ENCODE measurements at regions not wholly inside any gene's neighbourhood (a gene's known extent, or its start where the extent isn't known, plus 50 kb on each side); places are given as distances from the start of the nearest gene placed in this dataset.

DNA sequence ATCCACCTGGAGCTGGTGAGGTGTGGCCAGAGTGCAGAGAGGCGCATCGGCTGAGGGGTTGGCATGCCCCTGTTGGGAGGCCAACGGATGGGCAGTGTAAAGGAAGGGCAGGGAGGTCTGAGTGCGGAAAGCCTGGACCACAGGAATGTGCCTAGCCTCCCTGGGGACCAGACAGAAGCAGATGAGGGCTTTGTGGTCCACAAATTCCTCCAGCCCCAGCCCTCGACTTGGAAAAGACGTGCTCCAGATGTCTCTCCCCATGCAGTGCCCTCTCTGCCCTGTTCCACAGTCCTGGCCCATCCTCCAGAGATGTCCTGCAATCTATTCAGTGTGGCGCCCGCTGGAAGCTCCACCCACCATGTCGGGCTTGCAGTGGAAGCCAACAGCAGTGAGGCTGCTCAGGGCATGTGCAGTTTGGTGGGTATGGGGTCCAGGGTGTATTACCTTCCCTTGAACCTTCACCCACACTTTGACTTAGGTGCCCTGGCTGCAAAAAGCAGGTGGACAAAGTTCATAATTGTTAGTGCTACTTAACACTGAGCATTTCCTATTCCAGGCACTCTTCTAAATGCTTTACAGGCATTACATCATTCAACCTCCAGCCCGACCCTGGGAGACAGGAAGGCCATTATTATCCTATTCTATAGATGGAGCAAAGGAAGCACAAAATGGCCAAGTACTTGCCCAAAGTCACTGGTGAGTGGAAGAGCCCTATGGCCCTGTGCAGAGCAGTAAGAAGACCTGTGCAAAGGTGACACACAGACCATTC lies 120.2 kb upstream of the SLC25A48 start:
- Histone ChIP-seq H3K9me3 (ENCODE audit: insufficient read depth, low read length) (no peaks in the 10 kb centered on the region), H3K36me3 (ENCODE audit: insufficient read depth, insufficient read length, low read length) (no peaks in the 10 kb centered on the region), H3K4me3 (ENCODE audit: insufficient read length, low read depth) (no peak overlapping the region), H3K9ac (ENCODE audit: insufficient read length, low read depth) (no peak overlapping the region), H3K27me3 (ENCODE audit: insufficient read depth, insufficient read length) (no peaks in the 10 kb centered on the region), H3K4me1 (ENCODE audit: insufficient read depth, insufficient read length) (no peaks in the 10 kb centered on the region)
- no peak for DNase-seq (ENCODE audit: low read depth, low spot score)
- TF ChIP-seq YY1 (IDR thresholded peaks at IDR 0.05; ENCODE audit: insufficient read depth, insufficient read length), result no peak
- no peak for TF ChIP-seq SUZ12 (IDR thresholded peaks at IDR 0.05; ENCODE audit: extremely low read depth, insufficient read depth, insufficient read length)
- no peak for TF ChIP-seq ZNF274 (IDR thresholded peaks at IDR 0.05; ENCODE audit: low read depth, low read length)

DNA sequence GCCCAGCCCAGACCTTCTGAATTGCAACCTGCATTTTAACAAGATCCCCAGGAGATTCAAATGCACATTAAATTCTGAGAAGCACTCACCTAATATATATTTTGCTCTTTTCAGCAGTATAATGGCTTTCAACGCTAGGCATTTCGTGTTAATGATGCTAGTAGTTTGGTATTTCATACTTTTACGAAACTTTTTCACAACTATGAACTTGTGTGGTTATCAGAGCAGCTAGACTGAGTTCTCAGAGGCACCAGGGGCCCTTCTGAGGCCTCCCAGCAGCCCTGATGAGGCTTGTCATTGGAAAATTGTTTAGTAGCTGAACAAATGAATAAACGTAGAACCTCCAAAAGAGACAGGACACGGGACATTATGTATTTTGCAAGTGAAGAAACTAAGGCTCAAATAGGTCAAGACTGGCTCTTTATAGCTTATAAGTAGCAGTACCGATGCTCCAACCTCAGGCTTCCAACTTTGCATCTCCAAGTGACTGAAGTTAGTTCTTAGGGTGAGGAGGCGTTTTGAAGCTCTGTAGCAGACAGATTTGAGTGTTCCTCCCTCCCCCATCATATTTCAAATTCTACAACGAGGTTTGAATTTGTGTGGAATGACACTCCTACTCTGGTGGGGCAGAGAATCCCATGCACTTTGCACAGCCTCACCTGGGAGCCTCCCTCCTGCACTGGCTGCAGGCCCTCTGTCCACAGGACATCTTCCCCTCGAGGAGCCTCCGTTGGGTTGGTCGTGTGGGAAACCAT lies 121.1 kb upstream of the SLC25A48 start:
- H3K27me3 ChIP-seq (ENCODE audit: insufficient read depth, insufficient read length), result no peaks in the 10 kb centered on the region
- no peaks in the 10 kb centered on the region for H3K9me3 ChIP-seq (ENCODE audit: insufficient read depth, low read length)
- no peak overlapping the region for H3K9ac ChIP-seq (ENCODE audit: insufficient read length, low read depth)
- H3K36me3 ChIP-seq (ENCODE audit: insufficient read depth, insufficient read length, low read length), result no peaks in the 10 kb centered on the region
- TF ChIP-seq ZNF274 (IDR thresholded peaks at IDR 0.05; ENCODE audit: low read depth, low read length) (no peak), YY1 (IDR thresholded peaks at IDR 0.05; ENCODE audit: insufficient read depth, insufficient read length) (no peak), SUZ12 (IDR thresholded peaks at IDR 0.05; ENCODE audit: extremely low read depth, insufficient read depth, insufficient read length) (no peak)
- DNase-seq (ENCODE audit: low read depth, low spot score), result no peak
- H3K4me3 ChIP-seq (ENCODE audit: insufficient read length, low read depth), result no peak overlapping the region
- H3K4me1 ChIP-seq (ENCODE audit: insufficient read depth, insufficient read length), result no peaks in the 10 kb centered on the region

DNA sequence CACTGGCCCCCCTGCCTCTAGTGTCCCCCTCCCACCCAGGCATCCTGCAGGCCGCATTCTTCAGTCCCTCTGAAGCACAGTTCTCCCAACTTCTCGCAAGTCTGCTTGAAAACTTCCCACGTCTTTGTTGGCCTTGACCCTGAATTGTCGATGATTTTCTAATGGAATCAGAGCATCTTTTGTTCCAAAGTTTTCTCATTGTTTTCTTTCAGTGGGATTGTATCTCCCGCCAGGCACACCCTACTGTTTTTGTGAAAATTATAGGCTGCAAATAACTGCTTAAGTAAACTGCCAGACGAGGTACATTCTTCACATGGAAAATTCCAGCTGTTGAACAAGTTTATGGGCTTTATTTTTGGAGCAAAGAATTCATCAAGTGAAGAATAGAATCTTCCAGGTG lies 122.6 kb upstream of the SLC25A48 start:
- DNase-seq (ENCODE audit: low read depth, low spot score), result no peak
- Histone ChIP-seq H3K4me1 (ENCODE audit: insufficient read depth, insufficient read length) (no peaks in the 10 kb centered on the region), H3K27me3 (ENCODE audit: insufficient read depth, insufficient read length) (no peaks in the 10 kb centered on the region), H3K9ac (ENCODE audit: insufficient read length, low read depth) (no peak overlapping the region), H3K4me3 (ENCODE audit: insufficient read length, low read depth) (no peak overlapping the region), H3K36me3 (ENCODE audit: insufficient read depth, insufficient read length, low read length) (no peaks in the 10 kb centered on the region), H3K9me3 (ENCODE audit: insufficient read depth, low read length) (no peaks in the 10 kb centered on the region)
- TF ChIP-seq SUZ12 (IDR thresholded peaks at IDR 0.05; ENCODE audit: extremely low read depth, insufficient read depth, insufficient read length), result no peak
- TF ChIP-seq YY1 (IDR thresholded peaks at IDR 0.05; ENCODE audit: insufficient read depth, insufficient read length), result no peak
- TF ChIP-seq ZNF274 (IDR thresholded peaks at IDR 0.05; ENCODE audit: low read depth, low read length), result no peak

DNA sequence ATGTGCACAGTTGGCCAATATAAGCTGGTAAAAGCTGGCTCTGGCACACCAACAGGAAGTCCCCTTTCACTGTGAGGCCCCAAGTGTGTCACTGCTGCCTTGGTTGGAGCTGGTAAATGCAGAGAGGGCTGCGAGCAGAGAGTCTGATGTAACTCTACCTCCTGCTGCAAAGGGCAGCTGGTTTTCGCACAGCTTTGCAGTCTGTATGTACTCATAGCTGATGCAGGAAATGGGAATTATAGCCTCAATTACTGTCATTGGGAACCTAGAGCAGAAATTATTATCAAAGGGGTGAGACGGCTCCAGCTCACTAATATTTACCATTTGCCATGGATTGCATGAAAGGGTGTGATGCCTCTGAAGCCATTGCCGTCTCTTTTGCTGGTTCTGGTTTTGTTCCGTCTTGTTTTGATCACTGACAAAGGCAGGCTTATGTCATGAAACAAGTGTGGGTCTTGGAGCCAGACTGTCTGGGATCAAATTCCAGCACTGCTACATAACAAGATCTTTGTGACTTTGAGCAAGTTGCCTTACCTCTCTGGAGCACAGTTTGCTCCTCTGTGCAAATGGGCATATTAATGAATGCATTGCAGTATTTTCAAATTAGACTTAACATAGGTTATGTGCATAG lies 124.3 kb upstream of the SLC25A48 start:
- TF ChIP-seq ZNF274 (IDR thresholded peaks at IDR 0.05; ENCODE audit: low read depth, low read length) (no peak), YY1 (IDR thresholded peaks at IDR 0.05; ENCODE audit: insufficient read depth, insufficient read length) (no peak), SUZ12 (IDR thresholded peaks at IDR 0.05; ENCODE audit: extremely low read depth, insufficient read depth, insufficient read length) (no peak)
- no peaks in the 10 kb centered on the region for H3K9me3 ChIP-seq (ENCODE audit: insufficient read depth, low read length)
- no peak overlapping the region for H3K4me3 ChIP-seq (ENCODE audit: insufficient read length, low read depth)
- DNase-seq (ENCODE audit: low read depth, low spot score), result no peak
- no peaks in the 10 kb centered on the region for H3K36me3 ChIP-seq (ENCODE audit: insufficient read depth, insufficient read length, low read length)
- H3K27me3 ChIP-seq (ENCODE audit: insufficient read depth, insufficient read length), result no peaks in the 10 kb centered on the region
- H3K4me1 ChIP-seq (ENCODE audit: insufficient read depth, insufficient read length), result no peaks in the 10 kb centered on the region
- no peak overlapping the region for H3K9ac ChIP-seq (ENCODE audit: insufficient read length, low read depth)

GRCh38 chr5:135709208-135709575 lies 125.3 kb upstream of the SLC25A48 start:
- TF ChIP-seq ZNF274 (IDR thresholded peaks at IDR 0.05; ENCODE audit: low read depth, low read length) (no peak), YY1 (IDR thresholded peaks at IDR 0.05; ENCODE audit: insufficient read depth, insufficient read length) (no peak), SUZ12 (IDR thresholded peaks at IDR 0.05; ENCODE audit: extremely low read depth, insufficient read depth, insufficient read length) (no peak)
- Histone ChIP-seq H3K27me3 (ENCODE audit: insufficient read depth, insufficient read length) (no peaks in the 10 kb centered on the region), H3K4me3 (ENCODE audit: insufficient read length, low read depth) (no peak overlapping the region)

DNA sequence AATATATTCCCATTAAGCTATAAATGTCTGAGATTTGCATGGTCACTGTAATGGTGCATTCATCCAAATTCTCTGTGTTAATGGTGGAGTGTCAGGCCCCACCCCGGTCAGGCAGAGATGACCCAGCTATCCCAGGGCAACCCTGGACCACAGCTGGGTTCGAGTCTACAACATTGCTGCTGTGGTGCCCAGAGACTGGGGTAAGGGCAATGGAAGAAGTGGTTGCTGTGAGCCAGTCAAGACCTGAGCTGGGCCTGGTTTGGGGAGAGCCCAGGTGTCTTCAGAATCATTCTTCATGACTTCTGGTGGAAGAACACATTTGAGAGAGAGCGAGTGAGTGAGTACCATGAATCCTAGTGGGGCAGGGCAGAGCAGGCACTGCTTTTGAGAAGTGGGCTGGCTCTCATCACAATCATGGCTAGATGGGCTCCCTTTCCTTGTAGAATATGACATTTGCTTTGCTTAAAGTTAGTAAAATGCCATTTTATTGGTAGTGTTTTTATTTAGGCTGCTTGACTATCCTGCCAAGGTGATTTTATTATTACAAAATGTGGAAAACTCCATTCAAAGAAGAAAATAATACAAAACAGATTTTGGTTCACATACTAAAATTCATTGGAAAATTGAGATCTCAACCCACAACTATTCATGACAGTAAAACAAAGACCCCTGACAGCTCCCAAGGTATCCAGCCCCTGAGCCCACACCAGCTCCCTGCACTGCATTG lies 125.8 kb upstream of the SLC25A48 start:
- peaks cover 2% of the 10 kb centered on the region for H3K4me1 ChIP-seq (ENCODE audit: insufficient read depth, insufficient read length)

More at GRCh38 chr5:135709208-135709575, 125.3 kb upstream of the SLC25A48 start:
- Histone ChIP-seq H3K36me3 (ENCODE audit: insufficient read depth, insufficient read length, low read length) (no peaks in the 10 kb centered on the region), H3K9ac (ENCODE audit: insufficient read length, low read depth) (no peak overlapping the region), H3K9me3 (ENCODE audit: insufficient read depth, low read length) (no peaks in the 10 kb centered on the region), H3K4me1 (ENCODE audit: insufficient read depth, insufficient read length) (no peaks in the 10 kb centered on the region)
- DNase-seq (ENCODE audit: low read depth, low spot score), result no peak

More for the DNA sequence above, 125.8 kb upstream of the SLC25A48 start:
- Histone ChIP-seq H3K4me3 (ENCODE audit: insufficient read length, low read depth) (no peak overlapping the region), H3K9me3 (ENCODE audit: insufficient read depth, low read length) (no peaks in the 10 kb centered on the region), H3K27me3 (ENCODE audit: insufficient read depth, insufficient read length) (no peaks in the 10 kb centered on the region), H3K9ac (ENCODE audit: insufficient read length, low read depth) (no peak overlapping the region), H3K36me3 (ENCODE audit: insufficient read depth, insufficient read length, low read length) (no peaks in the 10 kb centered on the region)
- TF ChIP-seq ZNF274 (IDR thresholded peaks at IDR 0.05; ENCODE audit: low read depth, low read length) (no peak), YY1 (IDR thresholded peaks at IDR 0.05; ENCODE audit: insufficient read depth, insufficient read length) (no peak), SUZ12 (IDR thresholded peaks at IDR 0.05; ENCODE audit: extremely low read depth, insufficient read depth, insufficient read length) (no peak)
- no peak for DNase-seq (ENCODE audit: low read depth, low spot score)

Measured in NT2/D1 (cell line).